Astrocyte (in vitro differentiated cells and primary cell): ENCODE measurements at regions not wholly inside any gene's neighbourhood (a gene's known extent, or its start where the extent isn't known, plus 50 kb on each side); places are given as distances from the start of the nearest gene placed in this dataset.

ENCODE experiments used
- DNase-seq: peaks from one replicate; pipeline ENCODE4 v3.0.0-alpha.2; 2010; ENCODE audit warnings: low read depth
- FAIRE-seq: peaks from 2 replicates; lab custom pipeline; 2011; peaks lifted over from hg19 to GRCh38; lab: Jason Lieb, UNC
- H2AFZ ChIP-seq: 2 replicates; pipeline ENCODE4 v1.6.0; 2012; ENCODE audit warnings: low read depth, low read length, inconsistent platforms
- H3K27ac ChIP-seq: 2 replicates; pipeline ENCODE4 v1.5.1; 2011; ENCODE audit warnings: low read depth, low read length, inconsistent platforms
- H3K27me3 ChIP-seq: 2 replicates; pipeline ENCODE4 v1.6.0; 2011; ENCODE audit warnings: low read length, inconsistent platforms; ENCODE audit not compliant: insufficient read depth
- H3K36me3 ChIP-seq: 2 replicates; pipeline ENCODE4 v1.5.1; 2011; ENCODE audit warnings: low read length, inconsistent platforms; ENCODE audit not compliant: insufficient read depth
- H3K4me1 ChIP-seq: 2 replicates; pipeline ENCODE4 v1.5.1; 2011; ENCODE audit warnings: low read length, inconsistent platforms; ENCODE audit not compliant: insufficient read depth
- H3K4me2 ChIP-seq: 2 replicates; pipeline ENCODE4 v1.6.0; 2012; ENCODE audit warnings: low read length, inconsistent platforms
- H3K4me3 ChIP-seq: 2 replicates; pipeline ENCODE4 v1.5.1; 2011; ENCODE audit warnings: low read depth, mild to moderate bottlenecking, low read length, inconsistent platforms; ENCODE audit not compliant: insufficient read depth
- H3K79me2 ChIP-seq: 2 replicates; pipeline ENCODE4 v1.6.0; 2012; ENCODE audit warnings: mild to moderate bottlenecking, low read length, inconsistent platforms; ENCODE audit not compliant: insufficient read depth
- H3K9ac ChIP-seq: 2 replicates; pipeline ENCODE4 v1.6.0; 2012; ENCODE audit warnings: mild to moderate bottlenecking, low read length, inconsistent platforms
- H3K9me3 ChIP-seq: 2 replicates; pipeline ENCODE4 v1.5.1; 2012; ENCODE audit warnings: low read depth, mild to moderate bottlenecking, low read length, inconsistent platforms; ENCODE audit not compliant: insufficient read depth
- H4K20me1 ChIP-seq: 2 replicates; pipeline ENCODE4 v1.6.0; 2012; ENCODE audit warnings: low read length, inconsistent platforms; ENCODE audit not compliant: insufficient read depth
- H3K27ac Mint-ChIP-seq: one replicate; pipeline ENCODE4 v1.8.0; 2021; ENCODE audit warnings: mild to moderate bottlenecking, mixed read lengths; ENCODE audit not compliant: unreplicated experiment
- H3K27me3 Mint-ChIP-seq: one replicate; pipeline ENCODE4 v1.8.0; 2021; ENCODE audit warnings: low read depth, mixed read lengths; ENCODE audit not compliant: unreplicated experiment
- H3K36me3 Mint-ChIP-seq: one replicate; pipeline ENCODE4 v1.8.0; 2021; ENCODE audit warnings: low read depth, mixed read lengths; ENCODE audit not compliant: unreplicated experiment
- H3K4me1 Mint-ChIP-seq: one replicate; pipeline ENCODE4 v1.8.0; 2021; ENCODE audit warnings: low read depth, mixed read lengths; ENCODE audit not compliant: unreplicated experiment
- H3K4me3 Mint-ChIP-seq: one replicate; pipeline ENCODE4 v1.8.0; 2021; ENCODE audit warnings: mild to moderate bottlenecking, moderate library complexity, mixed read lengths; ENCODE audit not compliant: unreplicated experiment
- H3K9me3 Mint-ChIP-seq: one replicate; pipeline ENCODE4 v1.8.0; 2021; ENCODE audit warnings: mild to moderate bottlenecking, mixed read lengths; ENCODE audit not compliant: unreplicated experiment
- EZH2 ChIP-seq: IDR thresholded peaks from 2 replicates; pipeline ENCODE4 v1.6.1; 2012; ENCODE audit warnings: mild to moderate bottlenecking, low read length, inconsistent platforms; ENCODE audit not compliant: insufficient read depth
- TF ChIP-seq, protein P1 (sequence below): IDR thresholded peaks from 2 replicates; pipeline ENCODE4 v1.5.1; 2011; ENCODE audit warnings: low read depth, mild to moderate bottlenecking, inconsistent platforms, low read length, moderate library complexity; ENCODE audit not compliant: insufficient read depth

DNA sequence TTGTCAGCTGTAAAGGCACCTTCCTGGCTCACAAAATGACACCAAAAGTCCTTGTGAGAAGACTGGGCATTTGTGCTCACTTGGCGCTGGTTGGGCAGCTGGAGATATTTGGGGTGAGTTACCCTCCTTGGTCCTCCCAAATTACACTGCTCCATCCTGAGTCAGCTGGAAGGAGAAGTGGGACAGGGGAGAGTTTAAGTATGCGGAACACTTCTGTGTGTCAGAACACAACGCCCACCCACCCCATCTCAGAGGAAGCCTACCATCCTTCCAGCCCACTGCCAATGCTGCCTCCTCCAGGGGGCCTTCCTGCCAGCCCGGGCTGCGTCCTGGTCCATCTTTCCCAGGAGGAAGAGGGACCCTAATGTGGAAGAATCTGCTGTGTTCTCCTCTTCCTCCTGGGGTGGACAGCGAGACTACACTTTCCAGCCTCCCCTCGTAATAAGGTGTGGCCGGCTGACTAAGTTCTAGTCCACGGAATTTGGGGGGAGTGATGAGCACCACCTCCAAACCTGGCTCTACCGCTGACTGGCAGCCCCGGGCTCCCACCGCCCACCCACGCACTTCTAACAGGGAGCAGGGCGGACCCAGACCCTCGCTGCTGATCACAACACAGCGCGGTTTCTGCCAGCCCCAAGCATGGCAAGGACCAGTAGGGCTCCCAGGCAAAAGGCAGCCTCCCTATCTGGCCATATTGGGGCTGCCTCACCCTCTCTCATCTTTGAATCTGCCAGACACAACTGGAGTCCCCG is 265.0 kb downstream of the XXYLT1 start:
- H3K27me3 ChIP-seq: peaks cover 51% of the 10 kb centered on the region
- H3K4me1 Mint-ChIP-seq: no peaks in the 10 kb centered on the region
- no peak for TF ChIP-seq EZH2
- TF ChIP-seq, protein P1, sequence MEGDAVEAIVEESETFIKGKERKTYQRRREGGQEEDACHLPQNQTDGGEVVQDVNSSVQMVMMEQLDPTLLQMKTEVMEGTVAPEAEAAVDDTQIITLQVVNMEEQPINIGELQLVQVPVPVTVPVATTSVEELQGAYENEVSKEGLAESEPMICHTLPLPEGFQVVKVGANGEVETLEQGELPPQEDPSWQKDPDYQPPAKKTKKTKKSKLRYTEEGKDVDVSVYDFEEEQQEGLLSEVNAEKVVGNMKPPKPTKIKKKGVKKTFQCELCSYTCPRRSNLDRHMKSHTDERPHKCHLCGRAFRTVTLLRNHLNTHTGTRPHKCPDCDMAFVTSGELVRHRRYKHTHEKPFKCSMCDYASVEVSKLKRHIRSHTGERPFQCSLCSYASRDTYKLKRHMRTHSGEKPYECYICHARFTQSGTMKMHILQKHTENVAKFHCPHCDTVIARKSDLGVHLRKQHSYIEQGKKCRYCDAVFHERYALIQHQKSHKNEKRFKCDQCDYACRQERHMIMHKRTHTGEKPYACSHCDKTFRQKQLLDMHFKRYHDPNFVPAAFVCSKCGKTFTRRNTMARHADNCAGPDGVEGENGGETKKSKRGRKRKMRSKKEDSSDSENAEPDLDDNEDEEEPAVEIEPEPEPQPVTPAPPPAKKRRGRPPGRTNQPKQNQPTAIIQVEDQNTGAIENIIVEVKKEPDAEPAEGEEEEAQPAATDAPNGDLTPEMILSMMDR: no peak
- no peaks in the 10 kb centered on the region for H3K79me2 ChIP-seq
- H2AFZ ChIP-seq: no peak overlapping the region
- H3K9me3 Mint-ChIP-seq: peaks cover 17% of the 10 kb centered on the region
- no peak overlapping the region for H3K4me2 ChIP-seq
- DNase-seq (no peak), FAIRE-seq (no peak)
- H3K4me1 ChIP-seq: no peaks in the 10 kb centered on the region
- no peak overlapping the region for H3K4me3 ChIP-seq
- no peaks in the 10 kb centered on the region for H4K20me1 ChIP-seq
- H3K9me3 ChIP-seq: no peaks in the 10 kb centered on the region
- no peaks in the 10 kb centered on the region for H3K36me3 ChIP-seq
- no peak overlapping the region for H3K9ac ChIP-seq
- no peak overlapping the region for H3K27ac Mint-ChIP-seq
- no peak overlapping the region for H3K4me3 Mint-ChIP-seq
- no peak overlapping the region for H3K27ac ChIP-seq
- no peaks in the 10 kb centered on the region for H3K36me3 Mint-ChIP-seq
- peaks cover 79% of the 10 kb centered on the region for H3K27me3 Mint-ChIP-seq

DNA sequence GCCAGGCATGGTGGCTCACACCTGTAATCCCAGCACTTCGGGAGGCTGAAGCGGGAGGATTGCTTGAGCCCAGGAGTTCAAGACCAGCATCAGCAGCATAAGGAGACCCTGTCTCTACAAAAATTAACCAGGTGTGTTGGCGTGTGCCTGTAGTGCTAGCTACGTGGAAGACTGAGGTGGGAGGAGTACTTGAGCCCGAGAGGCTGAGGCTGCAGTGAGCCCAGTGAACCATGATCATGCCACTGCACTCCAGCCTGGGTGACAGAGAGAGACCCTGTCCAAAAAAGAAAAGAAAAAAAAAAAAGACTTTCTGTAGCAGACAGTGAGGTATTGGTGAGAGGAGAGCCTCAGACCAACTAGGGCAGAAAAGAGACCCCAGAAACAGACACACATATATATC is 263.8 kb downstream of the XXYLT1 start:
- TF ChIP-seq EZH2: no peak
- TF ChIP-seq, protein P1: no peak
- Histone ChIP-seq H4K20me1 (no peaks in the 10 kb centered on the region), H3K4me2 (no peak overlapping the region), H2AFZ (no peak overlapping the region), H3K9ac (no peak overlapping the region), H3K4me1 (no peaks in the 10 kb centered on the region), H3K27ac (no peak overlapping the region), H3K4me3 (no peak overlapping the region), H3K79me2 (no peaks in the 10 kb centered on the region), H3K36me3 (no peaks in the 10 kb centered on the region), H3K27me3 (peaks cover 45% of the 10 kb centered on the region), H3K9me3 (no peaks in the 10 kb centered on the region)
- H3K36me3 Mint-ChIP-seq: no peaks in the 10 kb centered on the region
- H3K9me3 Mint-ChIP-seq: peaks cover 13% of the 10 kb centered on the region
- peaks cover 77% of the 10 kb centered on the region for H3K27me3 Mint-ChIP-seq
- DNase-seq (no peak), FAIRE-seq (no peak)
- H3K4me1 Mint-ChIP-seq: no peaks in the 10 kb centered on the region
- no peak overlapping the region for H3K4me3 Mint-ChIP-seq
- H3K27ac Mint-ChIP-seq: no peak overlapping the region

DNA sequence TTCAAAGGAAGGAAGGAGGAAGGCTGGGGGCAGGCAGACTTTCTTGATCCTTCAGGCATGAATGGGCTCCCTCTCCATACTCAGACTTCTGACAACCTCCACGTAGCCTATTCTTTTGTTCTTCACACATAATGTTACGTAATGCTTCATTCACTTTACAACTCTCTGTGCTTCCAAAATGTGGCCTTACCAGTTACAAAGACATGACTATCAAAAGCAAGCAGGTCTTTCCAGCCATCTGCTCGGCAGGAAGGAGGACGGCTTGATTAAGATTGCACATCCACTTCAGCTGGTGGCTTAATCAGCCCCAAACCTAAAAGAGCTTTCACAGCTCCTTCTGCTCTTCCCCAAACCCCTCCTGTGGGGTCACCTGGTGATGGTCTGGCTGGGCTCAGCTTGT is 263.2 kb downstream of the XXYLT1 start:
- H3K4me3 Mint-ChIP-seq: no peak overlapping the region
- Histone ChIP-seq H2AFZ (no peak overlapping the region), H3K79me2 (no peaks in the 10 kb centered on the region), H4K20me1 (no peaks in the 10 kb centered on the region), H3K9me3 (no peaks in the 10 kb centered on the region), H3K36me3 (no peaks in the 10 kb centered on the region), H3K27me3 (peaks cover 42% of the 10 kb centered on the region), H3K4me2 (no peak overlapping the region), H3K4me3 (no peak overlapping the region), H3K9ac (no peak overlapping the region), H3K27ac (no peak overlapping the region), H3K4me1 (no peaks in the 10 kb centered on the region)
- peaks cover 77% of the 10 kb centered on the region for H3K27me3 Mint-ChIP-seq
- H3K9me3 Mint-ChIP-seq: peaks cover 12% of the 10 kb centered on the region
- DNase-seq (no peak), FAIRE-seq (no peak)
- no peaks in the 10 kb centered on the region for H3K36me3 Mint-ChIP-seq
- H3K27ac Mint-ChIP-seq: no peak overlapping the region
- TF ChIP-seq, protein P1: no peak
- no peak for TF ChIP-seq EZH2
- no peaks in the 10 kb centered on the region for H3K4me1 Mint-ChIP-seq
